GM13976 (cell line): ENCODE measurements at regions not wholly inside any gene's neighbourhood (a gene's known extent, or its start where the extent isn't known, plus 50 kb on each side); places are given as distances from the start of the nearest gene placed in this dataset.

Experiments
- DNase-seq: peaks from one replicate; pipeline ENCODE4 v3.0.0; 2012; ENCODE audit warnings: low spot score
- in situ Hi-C: fragments of 300-500 bp; cut with MboI; formaldehyde crosslinking; loops from one replicate; pipeline ENCODE4 v1.12.0; 2022; ENCODE audit warnings: low sequenced_read_pairs, mixed read lengths, inconsistent platforms; ENCODE audit not compliant: unreplicated experiment
- TF ChIP-seq, protein P1 (sequence below): IDR thresholded peaks from 2 replicates; pipeline ENCODE4 v1.5.1; 2012; ENCODE audit warnings: borderline replicate concordance, mild to moderate bottlenecking; ENCODE audit not compliant: insufficient read depth; ENCODE audit errors: extremely low read depth, missing control alignments, control extremely low read depth

DNA sequence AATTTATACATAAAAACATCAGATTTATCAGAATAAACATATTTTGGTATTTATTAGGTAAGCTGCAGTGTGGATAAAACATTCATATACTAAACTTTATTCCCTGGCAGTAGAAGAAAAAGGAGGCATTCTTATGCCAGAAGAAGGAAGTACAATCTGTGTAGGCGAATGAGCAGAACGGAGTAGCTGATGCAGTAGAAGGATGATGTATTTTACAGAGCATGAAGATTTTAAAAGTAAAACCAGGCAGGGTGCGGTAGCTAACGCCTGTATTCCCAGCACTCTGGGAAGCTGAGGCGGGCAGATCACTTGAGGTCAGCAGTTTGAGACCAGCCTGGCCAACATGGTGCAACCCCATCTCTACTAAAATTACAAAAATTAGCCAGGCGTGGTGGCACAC, 294.9 kb upstream of the MKLN1 start:
- in situ Hi-C loops: loop anchor here (5.0 kb wide), 1 partner anchor 130 kb away; no protein-coding TSS in a partner anchor
- TF ChIP-seq, protein P1, sequence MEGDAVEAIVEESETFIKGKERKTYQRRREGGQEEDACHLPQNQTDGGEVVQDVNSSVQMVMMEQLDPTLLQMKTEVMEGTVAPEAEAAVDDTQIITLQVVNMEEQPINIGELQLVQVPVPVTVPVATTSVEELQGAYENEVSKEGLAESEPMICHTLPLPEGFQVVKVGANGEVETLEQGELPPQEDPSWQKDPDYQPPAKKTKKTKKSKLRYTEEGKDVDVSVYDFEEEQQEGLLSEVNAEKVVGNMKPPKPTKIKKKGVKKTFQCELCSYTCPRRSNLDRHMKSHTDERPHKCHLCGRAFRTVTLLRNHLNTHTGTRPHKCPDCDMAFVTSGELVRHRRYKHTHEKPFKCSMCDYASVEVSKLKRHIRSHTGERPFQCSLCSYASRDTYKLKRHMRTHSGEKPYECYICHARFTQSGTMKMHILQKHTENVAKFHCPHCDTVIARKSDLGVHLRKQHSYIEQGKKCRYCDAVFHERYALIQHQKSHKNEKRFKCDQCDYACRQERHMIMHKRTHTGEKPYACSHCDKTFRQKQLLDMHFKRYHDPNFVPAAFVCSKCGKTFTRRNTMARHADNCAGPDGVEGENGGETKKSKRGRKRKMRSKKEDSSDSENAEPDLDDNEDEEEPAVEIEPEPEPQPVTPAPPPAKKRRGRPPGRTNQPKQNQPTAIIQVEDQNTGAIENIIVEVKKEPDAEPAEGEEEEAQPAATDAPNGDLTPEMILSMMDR: no peak
- no peak for DNase-seq

DNA sequence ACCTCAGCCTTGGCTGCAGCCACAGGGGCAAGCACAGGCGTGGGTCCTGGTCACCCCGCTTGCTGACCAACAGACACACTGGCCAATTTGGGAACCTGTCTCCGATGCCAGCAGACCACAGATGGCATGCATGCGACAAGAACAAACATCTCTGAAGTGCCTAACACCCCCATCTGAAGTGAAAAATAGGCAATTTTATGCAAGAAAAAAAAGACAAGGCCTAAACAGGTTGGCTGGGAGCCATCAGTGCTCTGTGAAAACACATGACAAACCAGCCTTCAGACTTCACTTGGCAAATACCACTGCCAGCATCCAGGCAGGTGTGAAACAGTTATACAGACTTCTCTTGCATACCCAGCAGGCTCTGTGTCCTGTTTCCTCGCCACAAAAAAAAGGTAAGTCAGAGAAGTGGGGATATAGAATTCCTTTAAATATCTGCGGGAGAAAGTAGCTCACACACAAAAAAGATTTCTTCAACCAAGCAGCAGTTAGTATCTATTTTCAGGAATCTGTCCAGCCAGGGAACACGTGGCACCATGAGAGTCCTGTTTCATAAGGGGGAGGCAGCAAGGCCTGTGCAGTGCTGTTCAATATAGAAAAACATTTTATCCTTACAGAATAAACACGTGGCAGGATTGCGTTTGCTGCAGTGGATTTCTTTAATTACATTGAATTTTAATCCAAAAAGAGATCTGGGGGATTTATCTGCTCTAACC, 293.4 kb upstream of the MKLN1 start:
- in situ Hi-C loops: loop anchor here (5.0 kb wide), 1 partner anchor 132 kb away; no protein-coding TSS in a partner anchor
- DNase-seq: no peak
- TF ChIP-seq, protein P1: no peak

DNA sequence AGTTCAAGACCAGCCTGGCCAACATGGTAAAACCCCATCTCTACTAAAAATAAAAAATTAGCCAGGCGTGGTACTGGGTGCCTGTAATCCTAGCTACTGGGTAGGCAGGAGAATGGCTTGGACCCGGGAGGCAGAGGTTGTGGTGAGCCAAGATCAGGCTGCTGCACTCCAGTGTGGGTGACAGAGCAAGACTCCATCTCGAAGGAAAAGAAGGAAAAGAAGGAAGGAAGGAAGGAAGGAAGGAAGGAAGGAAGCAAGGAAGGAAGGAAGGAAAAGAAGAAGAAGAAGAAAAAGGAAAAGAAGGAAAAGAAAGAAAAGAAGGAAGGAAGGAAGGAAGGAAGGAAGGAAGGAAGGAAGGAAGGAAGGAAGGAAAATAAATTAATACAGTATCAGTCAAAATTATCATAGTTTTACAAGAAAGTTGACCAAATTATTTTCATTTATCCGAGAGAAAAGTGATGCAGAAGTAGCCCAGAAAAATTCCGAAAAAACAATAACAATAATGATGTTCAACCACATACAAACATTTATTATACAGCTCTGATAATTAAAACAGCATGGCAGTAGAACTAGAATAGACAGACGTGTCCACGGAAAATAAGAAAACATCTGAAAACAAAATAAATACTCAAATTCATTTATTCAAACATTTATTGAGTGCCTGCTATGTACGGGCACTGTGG, 292.4 kb upstream of the MKLN1 start:
- in situ Hi-C loops: no loop called here
- no peak for DNase-seq
- TF ChIP-seq, protein P1: no peak

- TF ChIP-seq, protein P1: no peak
- in situ Hi-C loops: no loop called here
These were observed 289.5 kb upstream of the MKLN1 start for GRCh38 chr7:131038153-131038552.

GRCh38 chr7:131039355-131039762, 288.3 kb upstream of the MKLN1 start:
- TF ChIP-seq, protein P1: no peak
- no peak for DNase-seq
- in situ Hi-C loops: no loop called here

More at GRCh38 chr7:131038153-131038552, 289.5 kb upstream of the MKLN1 start:
- no peak for DNase-seq

GRCh38 chr7:131039836-131040235, 287.8 kb upstream of the MKLN1 start:
- DNase-seq: no peak
- TF ChIP-seq, protein P1: no peak
- in situ Hi-C loops: no loop called here
